ENCODE measurements at regions not wholly inside any gene's neighbourhood (a gene's known extent, or its start where the extent isn't known, plus 50 kb on each side); places are given as distances from the start of the nearest gene placed in this dataset.

DNA sequence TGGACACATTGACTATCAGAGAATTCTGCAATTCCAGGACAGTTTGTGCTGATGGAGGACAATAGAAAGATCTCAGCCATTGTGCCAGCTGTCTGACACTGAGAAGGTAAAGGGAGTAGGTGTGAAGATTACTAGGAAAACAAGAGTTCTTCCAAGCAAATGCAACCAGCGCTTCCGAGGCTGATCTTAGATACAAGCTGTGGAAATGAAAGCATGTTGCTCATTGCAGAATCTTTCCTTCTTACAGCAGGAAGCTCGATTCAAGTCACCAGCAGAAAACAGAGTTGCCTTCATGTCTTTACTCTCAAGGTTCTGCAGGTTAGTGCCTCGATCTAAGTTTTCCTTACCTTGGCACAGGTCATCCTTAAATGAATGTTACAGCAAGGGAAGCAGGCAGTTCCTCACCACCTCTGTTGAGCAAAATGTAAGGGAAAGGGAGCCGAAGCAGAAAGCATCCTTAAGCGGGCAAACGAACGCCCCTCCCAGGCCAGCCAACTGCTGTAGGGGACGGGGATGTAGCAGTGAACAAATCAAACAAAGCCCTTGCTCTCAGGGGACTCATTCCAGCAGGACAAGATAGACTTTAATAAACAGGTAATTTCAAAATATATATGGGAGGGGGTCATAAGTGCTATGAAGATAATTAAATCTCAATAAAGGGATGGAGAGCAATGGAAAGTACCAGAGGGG, 54.3 kb downstream of the MARCHF4 start:
- no peak overlapping the region for H3K9ac ChIP-seq
- H4K20me1 ChIP-seq (ENCODE audit: insufficient read depth), result no peaks in the 10 kb centered on the region
- peaks cover 8 to 29% of the 10 kb centered on the region in 2 experiments for H3K4me1 ChIP-seq (ENCODE audit: control insufficient read depth in 1 of 2, insufficient read depth in 2 of 2, low read depth in 1 of 2, low read length in 1 of 2)
- peak overlapping the region in 1 of 2 experiments; percentile 50; a peak in 2 of 4 replicates for H3K27ac ChIP-seq (ENCODE audit: low read depth in 2 of 2, low read length in 1 of 2)
- no peaks in the 10 kb centered on the region for H3K27me3 ChIP-seq (ENCODE audit: insufficient read depth)
- TF ChIP-seq, protein P1, sequence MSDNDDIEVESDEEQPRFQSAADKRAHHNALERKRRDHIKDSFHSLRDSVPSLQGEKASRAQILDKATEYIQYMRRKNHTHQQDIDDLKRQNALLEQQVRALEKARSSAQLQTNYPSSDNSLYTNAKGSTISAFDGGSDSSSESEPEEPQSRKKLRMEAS (IDR thresholded peaks at IDR 0.05; ENCODE audit: low read depth), result no peak
- no peak for TF ChIP-seq SIN3A (IDR thresholded peaks at IDR 0.05; ENCODE audit: borderline replicate concordance, low read depth, low read length)
- TF ChIP-seq MEF2A (IDR thresholded peaks at IDR 0.05; ENCODE audit: borderline replicate concordance, low read depth), result no peak
- no peak for TF ChIP-seq FOXM1 (IDR thresholded peaks at IDR 0.05; ENCODE audit: low read depth)
- TF ChIP-seq, protein P2, sequence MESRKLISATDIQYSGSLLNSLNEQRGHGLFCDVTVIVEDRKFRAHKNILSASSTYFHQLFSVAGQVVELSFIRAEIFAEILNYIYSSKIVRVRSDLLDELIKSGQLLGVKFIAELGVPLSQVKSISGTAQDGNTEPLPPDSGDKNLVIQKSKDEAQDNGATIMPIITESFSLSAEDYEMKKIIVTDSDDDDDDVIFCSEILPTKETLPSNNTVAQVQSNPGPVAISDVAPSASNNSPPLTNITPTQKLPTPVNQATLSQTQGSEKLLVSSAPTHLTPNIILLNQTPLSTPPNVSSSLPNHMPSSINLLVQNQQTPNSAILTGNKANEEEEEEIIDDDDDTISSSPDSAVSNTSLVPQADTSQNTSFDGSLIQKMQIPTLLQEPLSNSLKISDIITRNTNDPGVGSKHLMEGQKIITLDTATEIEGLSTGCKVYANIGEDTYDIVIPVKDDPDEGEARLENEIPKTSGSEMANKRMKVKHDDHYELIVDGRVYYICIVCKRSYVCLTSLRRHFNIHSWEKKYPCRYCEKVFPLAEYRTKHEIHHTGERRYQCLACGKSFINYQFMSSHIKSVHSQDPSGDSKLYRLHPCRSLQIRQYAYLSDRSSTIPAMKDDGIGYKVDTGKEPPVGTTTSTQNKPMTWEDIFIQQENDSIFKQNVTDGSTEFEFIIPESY (IDR thresholded peaks at IDR 0.05; ENCODE audit: borderline replicate concordance, low read depth), result no peak
- TF ChIP-seq TCF12 (IDR thresholded peaks at IDR 0.05), result no peak
- no peak for TF ChIP-seq SMC3 (IDR thresholded peaks at IDR 0.05; ENCODE audit: low read depth, low read length)
- no peak for TF ChIP-seq RCOR1 (IDR thresholded peaks at IDR 0.05; ENCODE audit: low read length)
- no peak for TF ChIP-seq GABPA (IDR thresholded peaks at IDR 0.05; ENCODE audit: low read depth)
- TF ChIP-seq, protein P3, sequence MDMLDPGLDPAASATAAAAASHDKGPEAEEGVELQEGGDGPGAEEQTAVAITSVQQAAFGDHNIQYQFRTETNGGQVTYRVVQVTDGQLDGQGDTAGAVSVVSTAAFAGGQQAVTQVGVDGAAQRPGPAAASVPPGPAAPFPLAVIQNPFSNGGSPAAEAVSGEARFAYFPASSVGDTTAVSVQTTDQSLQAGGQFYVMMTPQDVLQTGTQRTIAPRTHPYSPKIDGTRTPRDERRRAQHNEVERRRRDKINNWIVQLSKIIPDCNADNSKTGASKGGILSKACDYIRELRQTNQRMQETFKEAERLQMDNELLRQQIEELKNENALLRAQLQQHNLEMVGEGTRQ (IDR thresholded peaks at IDR 0.05; ENCODE audit: borderline replicate concordance, low read depth, low read length), result no peak
- TF ChIP-seq, protein P4, sequence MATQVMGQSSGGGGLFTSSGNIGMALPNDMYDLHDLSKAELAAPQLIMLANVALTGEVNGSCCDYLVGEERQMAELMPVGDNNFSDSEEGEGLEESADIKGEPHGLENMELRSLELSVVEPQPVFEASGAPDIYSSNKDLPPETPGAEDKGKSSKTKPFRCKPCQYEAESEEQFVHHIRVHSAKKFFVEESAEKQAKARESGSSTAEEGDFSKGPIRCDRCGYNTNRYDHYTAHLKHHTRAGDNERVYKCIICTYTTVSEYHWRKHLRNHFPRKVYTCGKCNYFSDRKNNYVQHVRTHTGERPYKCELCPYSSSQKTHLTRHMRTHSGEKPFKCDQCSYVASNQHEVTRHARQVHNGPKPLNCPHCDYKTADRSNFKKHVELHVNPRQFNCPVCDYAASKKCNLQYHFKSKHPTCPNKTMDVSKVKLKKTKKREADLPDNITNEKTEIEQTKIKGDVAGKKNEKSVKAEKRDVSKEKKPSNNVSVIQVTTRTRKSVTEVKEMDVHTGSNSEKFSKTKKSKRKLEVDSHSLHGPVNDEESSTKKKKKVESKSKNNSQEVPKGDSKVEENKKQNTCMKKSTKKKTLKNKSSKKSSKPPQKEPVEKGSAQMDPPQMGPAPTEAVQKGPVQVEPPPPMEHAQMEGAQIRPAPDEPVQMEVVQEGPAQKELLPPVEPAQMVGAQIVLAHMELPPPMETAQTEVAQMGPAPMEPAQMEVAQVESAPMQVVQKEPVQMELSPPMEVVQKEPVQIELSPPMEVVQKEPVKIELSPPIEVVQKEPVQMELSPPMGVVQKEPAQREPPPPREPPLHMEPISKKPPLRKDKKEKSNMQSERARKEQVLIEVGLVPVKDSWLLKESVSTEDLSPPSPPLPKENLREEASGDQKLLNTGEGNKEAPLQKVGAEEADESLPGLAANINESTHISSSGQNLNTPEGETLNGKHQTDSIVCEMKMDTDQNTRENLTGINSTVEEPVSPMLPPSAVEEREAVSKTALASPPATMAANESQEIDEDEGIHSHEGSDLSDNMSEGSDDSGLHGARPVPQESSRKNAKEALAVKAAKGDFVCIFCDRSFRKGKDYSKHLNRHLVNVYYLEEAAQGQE (IDR thresholded peaks at IDR 0.05; ENCODE audit: low read depth, low read length), result no peak
- no peak for TF ChIP-seq FOXJ3 (CRISPR knock-in tag; IDR thresholded peaks at IDR 0.05)
- TF ChIP-seq, protein P5, sequence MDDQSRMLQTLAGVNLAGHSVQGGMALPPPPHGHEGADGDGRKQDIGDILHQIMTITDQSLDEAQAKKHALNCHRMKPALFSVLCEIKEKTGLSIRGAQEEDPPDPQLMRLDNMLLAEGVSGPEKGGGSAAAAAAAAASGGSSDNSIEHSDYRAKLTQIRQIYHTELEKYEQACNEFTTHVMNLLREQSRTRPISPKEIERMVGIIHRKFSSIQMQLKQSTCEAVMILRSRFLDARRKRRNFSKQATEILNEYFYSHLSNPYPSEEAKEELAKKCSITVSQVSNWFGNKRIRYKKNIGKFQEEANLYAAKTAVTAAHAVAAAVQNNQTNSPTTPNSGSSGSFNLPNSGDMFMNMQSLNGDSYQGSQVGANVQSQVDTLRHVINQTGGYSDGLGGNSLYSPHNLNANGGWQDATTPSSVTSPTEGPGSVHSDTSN (IDR thresholded peaks at IDR 0.05), result no peak
- H3F3A ChIP-seq (replicated peaks; ENCODE audit: insufficient read depth), result peaks cover 28% of the 10 kb centered on the region
- no peak for DNase-seq
- CTCF ChIA-PET, result no interaction called here
- no peak overlapping the region for H3K4me3 ChIP-seq (ENCODE audit: low read depth in 2 of 2, low read length in 1 of 2)
- no peak overlapping the region for H3K4me2 ChIP-seq
- no peak overlapping the region for H2AFZ ChIP-seq (ENCODE audit: low read depth)
- peaks cover 0 to 5% of the 10 kb centered on the region in 2 experiments for H3K36me3 ChIP-seq (replicated peaks in 1 of 2; ENCODE audit: control insufficient read depth in 1 of 2, insufficient read depth in 2 of 2, low read length in 1 of 2)
- no peaks in the 10 kb centered on the region for H3K9me2 ChIP-seq
- WGBS (ENCODE audit: low lambda C conversion rate), result 93% methylated on average over 9 of the region's 9 CpGs
- H3K79me2 ChIP-seq (ENCODE audit: insufficient read depth), result peaks cover 63% of the 10 kb centered on the region
- POLR2A ChIA-PET, result no interaction called here
- no peaks in the 10 kb centered on the region for H3K9me3 ChIP-seq

Data from SK-N-SH (cell line).